ENCODE measurements at regions not wholly inside any gene's neighbourhood (a gene's known extent, or its start where the extent isn't known, plus 50 kb on each side); places are given as distances from the start of the nearest gene placed in this dataset.

GRCh38 chrX:99184153-99184552, 1225.9 kb downstream of the PCDH19 start:
- H3K36me3 ChIP-seq (ENCODE audit: control insufficient read depth in 2 of 2, extremely low read depth in 1 of 2, insufficient read depth in 2 of 2, low read length in 2 of 2), result no peaks in the 10 kb centered on the region
- DNase-seq (ENCODE audit: low read depth, low spot score), result no peak
- H3K4me2 ChIP-seq (ENCODE audit: control insufficient read depth, extremely low read depth, insufficient read depth, low read depth, low read length), result no peak overlapping the region
- H3K79me2 ChIP-seq (ENCODE audit: control insufficient read depth, insufficient read depth, low read length), result no peaks in the 10 kb centered on the region
- no peaks in the 10 kb centered on the region for H3K9me3 ChIP-seq (ENCODE audit: control insufficient read depth, low read depth, low read length)
- no peak overlapping the region for H3K9ac ChIP-seq (ENCODE audit: control insufficient read depth, extremely low read depth, insufficient read depth, low read length)
- no peak for TF ChIP-seq CTCF (optimal IDR thresholded peaks at IDR 0.05 in 1 of 3, IDR thresholded peaks at IDR 0.05 in 1 of 3, conservative IDR thresholded peaks at IDR 0.05 in 1 of 3; ENCODE audit: extremely low read depth in 1 of 3, insufficient read depth in 2 of 3, low read length in 3 of 3)
- TF ChIP-seq EZH2 (IDR thresholded peaks at IDR 0.05; ENCODE audit: low read length), result no peak
- H2AFZ ChIP-seq (ENCODE audit: control insufficient read depth, low read length), result no peak overlapping the region
- H3K4me1 ChIP-seq (ENCODE audit: control insufficient read depth, extremely low read depth, insufficient read depth, low read length), result no peaks in the 10 kb centered on the region
- no peak overlapping the region for H3K27ac ChIP-seq (ENCODE audit: control insufficient read depth, insufficient read depth, low read length)
- FAIRE-seq, result no peak
- no peaks in the 10 kb centered on the region for H3K27me3 ChIP-seq (ENCODE audit: control insufficient read depth, extremely low read depth, insufficient read depth, low read length)
- no peaks in the 10 kb centered on the region for H3K9me1 ChIP-seq (ENCODE audit: control insufficient read depth, extremely low read depth, insufficient read depth, low read length)
- dilution Hi-C loops (cut with MboI; ENCODE audit: extremely low pct_ligation_motif_present, low sequenced_read_pairs), result no loop called here
- H3K4me3 ChIP-seq (ENCODE audit: control insufficient read depth in 2 of 3, extremely low read depth in 1 of 3, insufficient read depth in 2 of 3, low read depth in 1 of 3, low read length in 3 of 3), result no peak overlapping the region
- no peaks in the 10 kb centered on the region for H4K20me1 ChIP-seq (ENCODE audit: control insufficient read depth, extremely low read depth, insufficient read depth, low read length)

- H3K4me2 ChIP-seq (ENCODE audit: control insufficient read depth, extremely low read depth, insufficient read depth, low read depth, low read length), result no peak overlapping the region
- no peaks in the 10 kb centered on the region for H3K9me3 ChIP-seq (ENCODE audit: control insufficient read depth, low read depth, low read length)
- H3K27me3 ChIP-seq (ENCODE audit: control insufficient read depth, extremely low read depth, insufficient read depth, low read length), result no peaks in the 10 kb centered on the region
- H3K9ac ChIP-seq (ENCODE audit: control insufficient read depth, extremely low read depth, insufficient read depth, low read length), result no peak overlapping the region
- H4K20me1 ChIP-seq (ENCODE audit: control insufficient read depth, extremely low read depth, insufficient read depth, low read length), result no peaks in the 10 kb centered on the region
- H3K4me1 ChIP-seq (ENCODE audit: control insufficient read depth, extremely low read depth, insufficient read depth, low read length), result no peaks in the 10 kb centered on the region
- H2AFZ ChIP-seq (ENCODE audit: control insufficient read depth, low read length), result no peak overlapping the region
- H3K4me3 ChIP-seq (ENCODE audit: control insufficient read depth in 2 of 3, extremely low read depth in 1 of 3, insufficient read depth in 2 of 3, low read depth in 1 of 3, low read length in 3 of 3), result no peak overlapping the region
- DNase-seq (ENCODE audit: low read depth, low spot score) (no peak), FAIRE-seq (no peak)
- H3K79me2 ChIP-seq (ENCODE audit: control insufficient read depth, insufficient read depth, low read length), result no peaks in the 10 kb centered on the region
- no peaks in the 10 kb centered on the region for H3K36me3 ChIP-seq (ENCODE audit: control insufficient read depth in 2 of 2, extremely low read depth in 1 of 2, insufficient read depth in 2 of 2, low read length in 2 of 2)
- H3K9me1 ChIP-seq (ENCODE audit: control insufficient read depth, extremely low read depth, insufficient read depth, low read length), result no peaks in the 10 kb centered on the region
- TF ChIP-seq EZH2 (IDR thresholded peaks at IDR 0.05; ENCODE audit: low read length) (no peak), CTCF (optimal IDR thresholded peaks at IDR 0.05 in 1 of 3, IDR thresholded peaks at IDR 0.05 in 1 of 3, conservative IDR thresholded peaks at IDR 0.05 in 1 of 3; ENCODE audit: extremely low read depth in 1 of 3, insufficient read depth in 2 of 3, low read length in 3 of 3) (no peak)
- H3K27ac ChIP-seq (ENCODE audit: control insufficient read depth, insufficient read depth, low read length), result no peak overlapping the region
- dilution Hi-C loops (cut with MboI; ENCODE audit: extremely low pct_ligation_motif_present, low sequenced_read_pairs), result no loop called here
Measured at GRCh38 chrX:99172958-99173357, 1237.1 kb downstream of the PCDH19 start.

All from keratinocyte (primary cell).